ENCODE measurements at regions not wholly inside any gene's neighbourhood (a gene's known extent, or its start where the extent isn't known, plus 50 kb on each side); places are given as distances from the start of the nearest gene placed in this dataset.

GRCh38 chr12:70120970-70121369 lies 122.3 kb upstream of the CNOT2 start:
- H3K27me3 ChIP-seq (replicated peaks; ENCODE audit: insufficient read depth): no peaks in the 10 kb centered on the region
- TF ChIP-seq CTCF (IDR thresholded peaks at IDR 0.05): no peak
- no peaks in the 10 kb centered on the region for H3K9me3 ChIP-seq
- no peak for ATAC-seq (ENCODE audit: insufficient number of reproducible peaks, low FRiP score, low read depth)
- H3K27ac ChIP-seq: no peak overlapping the region
- no peak for DNase-seq (ENCODE audit: low spot score)
- H3K4me1 ChIP-seq (ENCODE audit: control insufficient read depth in 1 of 2, low read depth in 2 of 2): peaks cover 0 to 7% of the 10 kb centered on the region in 2 donors
- H3K36me3 ChIP-seq: no peaks in the 10 kb centered on the region
- H3K4me3 ChIP-seq: no peak overlapping the region

GRCh38 chr12:70121562-70121961 lies 121.7 kb upstream of the CNOT2 start:
- H3K9me3 ChIP-seq: no peaks in the 10 kb centered on the region
- H3K36me3 ChIP-seq: no peaks in the 10 kb centered on the region
- H3K27ac ChIP-seq: no peak overlapping the region
- no peak for DNase-seq (ENCODE audit: low spot score)
- no peak overlapping the region for H3K4me3 ChIP-seq
- H3K4me1 ChIP-seq (ENCODE audit: control insufficient read depth in 1 of 2, low read depth in 2 of 2): peaks cover 0 to 7% of the 10 kb centered on the region in 2 donors
- no peak for ATAC-seq (ENCODE audit: insufficient number of reproducible peaks, low FRiP score, low read depth)
- H3K27me3 ChIP-seq (replicated peaks; ENCODE audit: insufficient read depth): no peaks in the 10 kb centered on the region
- TF ChIP-seq CTCF (IDR thresholded peaks at IDR 0.05): no peak

- ATAC-seq (ENCODE audit: insufficient number of reproducible peaks, low FRiP score, low read depth) (no peak), DNase-seq (ENCODE audit: low spot score) (no peak)
- Histone ChIP-seq H3K9me3 (no peaks in the 10 kb centered on the region), H3K36me3 (no peaks in the 10 kb centered on the region), H3K4me1 (ENCODE audit: control insufficient read depth in 1 of 2, low read depth in 2 of 2) (peaks cover 0 to 7% of the 10 kb centered on the region in 2 donors), H3K27me3 (replicated peaks; ENCODE audit: insufficient read depth) (no peaks in the 10 kb centered on the region), H3K27ac (no peak overlapping the region), H3K4me3 (no peak overlapping the region)
- no peak for TF ChIP-seq CTCF (IDR thresholded peaks at IDR 0.05)
Measured at GRCh38 chr12:70122804-70123203, 120.4 kb upstream of the CNOT2 start.

- Histone ChIP-seq H3K36me3 (no peaks in the 10 kb centered on the region), H3K4me3 (no peak overlapping the region), H3K27me3 (replicated peaks; ENCODE audit: insufficient read depth) (no peaks in the 10 kb centered on the region), H3K4me1 (ENCODE audit: control insufficient read depth in 1 of 2, low read depth in 2 of 2) (no peaks in the 10 kb centered on the region), H3K27ac (no peak overlapping the region), H3K9me3 (no peaks in the 10 kb centered on the region)
- TF ChIP-seq CTCF (IDR thresholded peaks at IDR 0.05): no peak
- ATAC-seq (ENCODE audit: insufficient number of reproducible peaks, low FRiP score, low read depth) (no peak), DNase-seq (ENCODE audit: low spot score) (no peak)
Measured at GRCh38 chr12:70149013-70149412, 94.2 kb upstream of the CNOT2 start.

GRCh38 chr12:70149665-70150064 lies 93.6 kb upstream of the CNOT2 start:
- ATAC-seq (ENCODE audit: insufficient number of reproducible peaks, low FRiP score, low read depth) (no peak), DNase-seq (ENCODE audit: low spot score) (no peak)
- no peak overlapping the region for H3K4me3 ChIP-seq
- H3K4me1 ChIP-seq (ENCODE audit: control insufficient read depth in 1 of 2, low read depth in 2 of 2): no peaks in the 10 kb centered on the region
- H3K9me3 ChIP-seq: no peaks in the 10 kb centered on the region
- no peaks in the 10 kb centered on the region for H3K36me3 ChIP-seq
- no peak overlapping the region for H3K27ac ChIP-seq
- no peak for TF ChIP-seq CTCF (IDR thresholded peaks at IDR 0.05)
- H3K27me3 ChIP-seq (replicated peaks; ENCODE audit: insufficient read depth): no peaks in the 10 kb centered on the region

Data from thoracic aorta (tissue), 2 donors.